GM20000 (cell line): ENCODE measurements at regions not wholly inside any gene's neighbourhood (a gene's known extent, or its start where the extent isn't known, plus 50 kb on each side); places are given as distances from the start of the nearest gene placed in this dataset.
"Not testable (repeated sequence)": the region's sequence is repeated elsewhere in the genome, so short reads cannot be mapped to it uniquely, and the experiment has no call there.

ENCODE experiments used
- DNase-seq: peaks from one replicate; pipeline ENCODE4 v3.0.0; 2012; ENCODE audit warnings: low spot score
- CTCF ChIP-seq: IDR thresholded peaks from 2 replicates; pipeline ENCODE4 v1.5.1; 2012; ENCODE audit warnings: mild to moderate bottlenecking, control low read depth; ENCODE audit errors: extremely low read depth, missing control alignments

GRCh38 chr12:17056546-17056945 lies 450.6 kb upstream of the LMO3 start:
- DNase-seq = no peak
- no peak for TF ChIP-seq CTCF

GRCh38 chr12:17038923-17039322 lies 433.0 kb upstream of the LMO3 start:
- no peak for DNase-seq
- TF ChIP-seq CTCF = no peak

GRCh38 chr12:17035372-17035771 lies 429.4 kb upstream of the LMO3 start:
- no peak for DNase-seq
- TF ChIP-seq CTCF = no peak

GRCh38 chr12:17030338-17030737 lies 424.4 kb upstream of the LMO3 start:
- TF ChIP-seq CTCF = no peak
- DNase-seq = no peak

GRCh38 chr12:17028348-17028747 lies 422.4 kb upstream of the LMO3 start:
- TF ChIP-seq CTCF = no peak
- DNase-seq = no peak

- not testable (repeated sequence) for DNase-seq
These were observed 419.5 kb upstream of the LMO3 start for GRCh38 chr12:17025424-17025823.

- no peak for TF ChIP-seq CTCF
- no peak for DNase-seq
These were observed 414.8 kb upstream of the LMO3 start for GRCh38 chr12:17020765-17021164.

GRCh38 chr12:17017402-17017801 lies 411.4 kb upstream of the LMO3 start:
- TF ChIP-seq CTCF = no peak

More at GRCh38 chr12:17017402-17017801, 411.4 kb upstream of the LMO3 start:
- no peak for DNase-seq
